ENCODE measurements at regions not wholly inside any gene's neighbourhood (a gene's known extent, or its start where the extent isn't known, plus 50 kb on each side); places are given as distances from the start of the nearest gene placed in this dataset.

DNA sequence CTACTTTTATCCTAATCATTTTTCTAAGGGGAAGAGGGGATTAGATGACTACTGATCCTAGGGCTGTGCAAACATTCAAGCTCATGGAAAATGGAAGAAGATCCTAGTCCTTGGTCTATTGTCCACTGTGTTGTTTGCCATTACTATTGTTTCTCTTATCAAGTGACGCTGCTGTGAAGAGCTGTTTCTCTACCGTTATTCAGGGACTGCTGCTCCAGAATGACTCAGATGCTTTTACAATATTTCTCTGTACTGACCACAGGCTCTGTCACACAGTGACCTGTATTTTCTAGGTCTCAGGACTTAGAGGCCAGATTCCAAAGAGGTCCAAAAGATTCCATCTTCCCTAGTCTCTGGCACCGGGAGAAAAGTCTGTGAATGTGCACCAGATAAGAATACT lies 159.5 kb upstream of the CHD1 start:
- no peak overlapping the region for H2BK20ac ChIP-seq (ENCODE audit: low read depth, low read length, poor library complexity, severe bottlenecking)
- no CpG with 5 or more reads among the region's 3 CpGs for WGBS (ENCODE audit: extremely low coverage, insufficient read length, low lambda C conversion rate)
- H3K79me1 ChIP-seq (ENCODE audit: insufficient read depth, low read depth, low read length, poor library complexity, severe bottlenecking), result no peaks in the 10 kb centered on the region
- no peak overlapping the region for H3K23ac ChIP-seq (ENCODE audit: insufficient read length, low read depth, low read length)
- no peak overlapping the region for H4K8ac ChIP-seq (replicated peaks; ENCODE audit: insufficient read length, low read depth, low read length)
- no peak overlapping the region for H2BK15ac ChIP-seq (ENCODE audit: low read depth, low read length)
- DNase-seq, result no peak
- H3K36me3 Mint-ChIP-seq (ENCODE audit: insufficient read depth in 1 of 3, low read depth in 3 of 3), result peaks cover 0 to 9% (median 0%) of the 10 kb centered on the region in 3 experiments; a peak in 2 of 7 replicates
- no peaks in the 10 kb centered on the region for H3K4me1 ChIP-seq (ENCODE audit: insufficient read depth, low read length)
- H3K4me2 ChIP-seq (ENCODE audit: insufficient read depth, insufficient read length, low read length), result no peak overlapping the region
- H3K4ac ChIP-seq (ENCODE audit: low read depth, low read length), result no peak overlapping the region
- no peaks in the 10 kb centered on the region for H3K9me3 ChIP-seq (ENCODE audit: control insufficient read depth, low read depth, low read length)
- TF ChIP-seq, protein P1, sequence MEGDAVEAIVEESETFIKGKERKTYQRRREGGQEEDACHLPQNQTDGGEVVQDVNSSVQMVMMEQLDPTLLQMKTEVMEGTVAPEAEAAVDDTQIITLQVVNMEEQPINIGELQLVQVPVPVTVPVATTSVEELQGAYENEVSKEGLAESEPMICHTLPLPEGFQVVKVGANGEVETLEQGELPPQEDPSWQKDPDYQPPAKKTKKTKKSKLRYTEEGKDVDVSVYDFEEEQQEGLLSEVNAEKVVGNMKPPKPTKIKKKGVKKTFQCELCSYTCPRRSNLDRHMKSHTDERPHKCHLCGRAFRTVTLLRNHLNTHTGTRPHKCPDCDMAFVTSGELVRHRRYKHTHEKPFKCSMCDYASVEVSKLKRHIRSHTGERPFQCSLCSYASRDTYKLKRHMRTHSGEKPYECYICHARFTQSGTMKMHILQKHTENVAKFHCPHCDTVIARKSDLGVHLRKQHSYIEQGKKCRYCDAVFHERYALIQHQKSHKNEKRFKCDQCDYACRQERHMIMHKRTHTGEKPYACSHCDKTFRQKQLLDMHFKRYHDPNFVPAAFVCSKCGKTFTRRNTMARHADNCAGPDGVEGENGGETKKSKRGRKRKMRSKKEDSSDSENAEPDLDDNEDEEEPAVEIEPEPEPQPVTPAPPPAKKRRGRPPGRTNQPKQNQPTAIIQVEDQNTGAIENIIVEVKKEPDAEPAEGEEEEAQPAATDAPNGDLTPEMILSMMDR (conservative IDR thresholded peaks at IDR 0.05), result no peak
- H3K4me1 Mint-ChIP-seq, result no peaks in the 10 kb centered on the region
- H2AK5ac ChIP-seq (ENCODE audit: insufficient read length, low read length), result no peak overlapping the region
- H4K20me1 ChIP-seq (ENCODE audit: control insufficient read depth, insufficient read depth, insufficient read length), result no peaks in the 10 kb centered on the region
- no peak overlapping the region for H3K4me3 Mint-ChIP-seq
- no peak overlapping the region for H2BK5ac ChIP-seq (ENCODE audit: insufficient read length, low read length)
- H4K5ac ChIP-seq (ENCODE audit: insufficient read length, low read depth, low read length), result no peak overlapping the region
- H3T11ph ChIP-seq (ENCODE audit: low read length), result no peak overlapping the region
- H2BK120ac ChIP-seq (ENCODE audit: low read depth, low read length, poor library complexity, severe bottlenecking), result no peak overlapping the region
- no peaks in the 10 kb centered on the region for H3K27me3 ChIP-seq (ENCODE audit: insufficient read depth, low read length)
- H2AFZ ChIP-seq (ENCODE audit: low read length), result no peak overlapping the region
- no peak overlapping the region for H4K91ac ChIP-seq (ENCODE audit: insufficient read length, low read depth, low read length)
- peaks cover 3 to 4% of the 10 kb centered on the region in 2 experiments; a peak in 2 of 5 replicates for H3K9me3 Mint-ChIP-seq
- no peaks in the 10 kb centered on the region for H3K23me2 ChIP-seq (ENCODE audit: insufficient read length, low read depth, low read length, poor library complexity, severe bottlenecking)
- no peak overlapping the region for H3K18ac ChIP-seq (ENCODE audit: insufficient read length, low read depth, low read length)
- no peak overlapping the region for H3K9ac ChIP-seq (ENCODE audit: extremely low read depth, insufficient read length, low read length)
- H3K14ac ChIP-seq (ENCODE audit: insufficient read depth, low read length), result no peak overlapping the region
- H2BK12ac ChIP-seq (ENCODE audit: insufficient read length, low read depth, low read length), result no peak overlapping the region
- H3K79me2 ChIP-seq (ENCODE audit: insufficient read depth, low read length), result no peaks in the 10 kb centered on the region
- H3K27me3 Mint-ChIP-seq (ENCODE audit: low read depth), result no peaks in the 10 kb centered on the region
- H3K27ac Mint-ChIP-seq, result no peak overlapping the region
- no peak overlapping the region for H3K27ac ChIP-seq (ENCODE audit: insufficient read length, low read depth, low read length)
- H3K56ac ChIP-seq (ENCODE audit: insufficient read length, low read depth, low read length), result no peak overlapping the region
